ENCODE measurements at regions not wholly inside any gene's neighbourhood (a gene's known extent, or its start where the extent isn't known, plus 50 kb on each side); places are given as distances from the start of the nearest gene placed in this dataset.

- Histone ChIP-seq H3K27ac (no peak overlapping the region), H3K4me3 (IDR thresholded peaks at IDR 0.05; ENCODE audit: insufficient read depth, low read depth, low read length) (no peak overlapping the region), H2AFZ (ENCODE audit: low read depth) (no peak overlapping the region), H3K79me2 (ENCODE audit: insufficient read depth, low read depth) (no peaks in the 10 kb centered on the region), H3K27me3 (ENCODE audit: insufficient read depth, low read depth) (no peaks in the 10 kb centered on the region), H3K4me1 (ENCODE audit: low read depth, poor library complexity, severe bottlenecking) (no peaks in the 10 kb centered on the region), H3K9ac (no peak overlapping the region), H4K20me1 (ENCODE audit: insufficient read depth) (no peaks in the 10 kb centered on the region), H3K4me2 (no peak overlapping the region), H3K36me3 (ENCODE audit: insufficient read depth) (no peaks in the 10 kb centered on the region)
- TF ChIP-seq CTCF (conservative IDR thresholded peaks at IDR 0.05; ENCODE audit: low read depth, low read length): no peak
These were observed 321.2 kb upstream of the ID4 start for GRCh38 chr6:19515939-19516338.

- no peaks in the 10 kb centered on the region for H3K27me3 ChIP-seq (ENCODE audit: insufficient read depth, low read depth)
- H3K27ac ChIP-seq: no peak overlapping the region
- H3K4me3 ChIP-seq (IDR thresholded peaks at IDR 0.05; ENCODE audit: insufficient read depth, low read depth, low read length): no peak overlapping the region
- TF ChIP-seq CTCF (conservative IDR thresholded peaks at IDR 0.05; ENCODE audit: low read depth, low read length): no peak
- no peak overlapping the region for H2AFZ ChIP-seq (ENCODE audit: low read depth)
- H3K4me1 ChIP-seq (ENCODE audit: low read depth, poor library complexity, severe bottlenecking): no peaks in the 10 kb centered on the region
- H4K20me1 ChIP-seq (ENCODE audit: insufficient read depth): no peaks in the 10 kb centered on the region
- H3K79me2 ChIP-seq (ENCODE audit: insufficient read depth, low read depth): no peaks in the 10 kb centered on the region
- H3K4me2 ChIP-seq: no peak overlapping the region
- no peaks in the 10 kb centered on the region for H3K36me3 ChIP-seq (ENCODE audit: insufficient read depth)
- H3K9ac ChIP-seq: no peak overlapping the region
These were observed 317.2 kb upstream of the ID4 start for GRCh38 chr6:19519941-19520340.

- TF ChIP-seq CTCF (conservative IDR thresholded peaks at IDR 0.05; ENCODE audit: low read depth, low read length): no peak
- Histone ChIP-seq H3K27ac (no peak overlapping the region), H3K27me3 (ENCODE audit: insufficient read depth, low read depth) (no peaks in the 10 kb centered on the region), H3K79me2 (ENCODE audit: insufficient read depth, low read depth) (no peaks in the 10 kb centered on the region), H3K36me3 (ENCODE audit: insufficient read depth) (no peaks in the 10 kb centered on the region), H3K4me1 (ENCODE audit: low read depth, poor library complexity, severe bottlenecking) (no peaks in the 10 kb centered on the region), H3K4me3 (IDR thresholded peaks at IDR 0.05; ENCODE audit: insufficient read depth, low read depth, low read length) (no peak overlapping the region), H2AFZ (ENCODE audit: low read depth) (no peak overlapping the region), H4K20me1 (ENCODE audit: insufficient read depth) (no peaks in the 10 kb centered on the region), H3K9ac (no peak overlapping the region), H3K4me2 (no peak overlapping the region)
These were observed 312.6 kb upstream of the ID4 start for GRCh38 chr6:19524366-19525186.

- H3K27ac ChIP-seq: no peak overlapping the region
- H3K9ac ChIP-seq: no peak overlapping the region
- H3K4me3 ChIP-seq (IDR thresholded peaks at IDR 0.05; ENCODE audit: insufficient read depth, low read depth, low read length): no peak overlapping the region
- H2AFZ ChIP-seq (ENCODE audit: low read depth): no peak overlapping the region
- no peak overlapping the region for H3K4me2 ChIP-seq
- H3K79me2 ChIP-seq (ENCODE audit: insufficient read depth, low read depth): no peaks in the 10 kb centered on the region
- no peaks in the 10 kb centered on the region for H3K27me3 ChIP-seq (ENCODE audit: insufficient read depth, low read depth)
- H4K20me1 ChIP-seq (ENCODE audit: insufficient read depth): no peaks in the 10 kb centered on the region
- H3K36me3 ChIP-seq (ENCODE audit: insufficient read depth): no peaks in the 10 kb centered on the region
- TF ChIP-seq CTCF (conservative IDR thresholded peaks at IDR 0.05; ENCODE audit: low read depth, low read length): no peak
- no peaks in the 10 kb centered on the region for H3K4me1 ChIP-seq (ENCODE audit: low read depth, poor library complexity, severe bottlenecking)
These were observed 311.5 kb upstream of the ID4 start for GRCh38 chr6:19525673-19526072.
